VCaP (cell line): ENCODE measurements at regions not wholly inside any gene's neighbourhood (a gene's known extent, or its start where the extent isn't known, plus 50 kb on each side); places are given as distances from the start of the nearest gene placed in this dataset.

Source experiments
- H3K27ac ChIP-seq: fragments of 450-650 bp; 2 replicates; pipeline ENCODE4 v1.5.1; 2017
- CTCF ChIP-seq: fragments of 450-650 bp; conservative IDR thresholded peaks from 2 replicates; pipeline ENCODE4 v1.5.1; 2017; ENCODE audit warnings: mild to moderate bottlenecking, moderate library complexity

- H3K27ac ChIP-seq: no peak overlapping the region
- no peak for TF ChIP-seq CTCF
These were observed 472.7 kb upstream of the CFAP20DC start for GRCh38 chr3:59522550-59522949.

GRCh38 chr3:59519094-59519493, 469.3 kb upstream of the CFAP20DC start:
- no peak for TF ChIP-seq CTCF
- H3K27ac ChIP-seq: no peak overlapping the region

GRCh38 chr3:59518283-59519055, 468.6 kb upstream of the CFAP20DC start:
- peak overlapping the region; percentile 29 for H3K27ac ChIP-seq
- TF ChIP-seq CTCF: no peak

- H3K27ac ChIP-seq: peak overlapping the region; percentile 29
- no peak for TF ChIP-seq CTCF
These were observed 467.6 kb upstream of the CFAP20DC start for GRCh38 chr3:59517388-59517787.

- H3K27ac ChIP-seq: no peak overlapping the region
- TF ChIP-seq CTCF: no peak
These were observed 466.1 kb upstream of the CFAP20DC start for GRCh38 chr3:59515966-59516365.

GRCh38 chr3:59514865-59515482, 465.1 kb upstream of the CFAP20DC start:
- no peak for TF ChIP-seq CTCF
- no peak overlapping the region for H3K27ac ChIP-seq

- no peak overlapping the region for H3K27ac ChIP-seq
- no peak for TF ChIP-seq CTCF
These were observed 463.7 kb upstream of the CFAP20DC start for GRCh38 chr3:59513570-59513969.
